Progenitor cell of endocrine pancreas (in vitro differentiated cells): ENCODE measurements at regions not wholly inside any gene's neighbourhood (a gene's known extent, or its start where the extent isn't known, plus 50 kb on each side); places are given as distances from the start of the nearest gene placed in this dataset.
"Not testable (repeated sequence)": the region's sequence is repeated elsewhere in the genome, so short reads cannot be mapped to it uniquely, and the experiment has no call there.

ENCODE experiments used
- DNase-seq: peaks from one replicate; pipeline ENCODE4 v3.0.0; 2021; ENCODE audit warnings: low spot score; ENCODE audit not compliant: unreplicated experiment
- H3K27ac Mint-ChIP-seq: 2 replicates; pipeline ENCODE4 v1.8.0; 2021; ENCODE audit warnings: mild to moderate bottlenecking, moderate library complexity, mixed read lengths
- H3K27me3 Mint-ChIP-seq: 2 replicates; pipeline ENCODE4 v1.8.0; 2021; ENCODE audit warnings: mixed read lengths
- H3K36me3 Mint-ChIP-seq: 2 replicates; pipeline ENCODE4 v1.8.0; 2022; ENCODE audit warnings: mixed read lengths; ENCODE audit not compliant: insufficient read depth
- H3K4me1 Mint-ChIP-seq: 2 replicates; pipeline ENCODE4 v1.8.0; 2021; ENCODE audit warnings: low read depth, mixed read lengths
- H3K4me3 Mint-ChIP-seq: 2 replicates; pipeline ENCODE4 v1.8.0; 2021; ENCODE audit warnings: low read depth, mild to moderate bottlenecking, moderate library complexity, mixed read lengths
- H3K9me3 Mint-ChIP-seq: 2 replicates; pipeline ENCODE4 v1.8.0; 2021; ENCODE audit warnings: low read depth, mixed read lengths
- CTCF ChIP-seq: fragments of 200-600 bp; sonication (generic); IDR thresholded peaks from one replicate; pipeline ENCODE4 v1.5.0; 2021; ENCODE audit warnings: antibody characterized with exemption, mild to moderate bottlenecking; ENCODE audit not compliant: unreplicated experiment

GRCh38 chr15:84130098-84130831 is 105.3 kb upstream of the GOLGA6L4 start:
- H3K9me3 Mint-ChIP-seq, H3K4me1 Mint-ChIP-seq, H3K4me3 Mint-ChIP-seq, H3K27me3 Mint-ChIP-seq, H3K36me3 Mint-ChIP-seq, DNase-seq, H3K27ac Mint-ChIP-seq: not testable (repeated sequence)

DNA sequence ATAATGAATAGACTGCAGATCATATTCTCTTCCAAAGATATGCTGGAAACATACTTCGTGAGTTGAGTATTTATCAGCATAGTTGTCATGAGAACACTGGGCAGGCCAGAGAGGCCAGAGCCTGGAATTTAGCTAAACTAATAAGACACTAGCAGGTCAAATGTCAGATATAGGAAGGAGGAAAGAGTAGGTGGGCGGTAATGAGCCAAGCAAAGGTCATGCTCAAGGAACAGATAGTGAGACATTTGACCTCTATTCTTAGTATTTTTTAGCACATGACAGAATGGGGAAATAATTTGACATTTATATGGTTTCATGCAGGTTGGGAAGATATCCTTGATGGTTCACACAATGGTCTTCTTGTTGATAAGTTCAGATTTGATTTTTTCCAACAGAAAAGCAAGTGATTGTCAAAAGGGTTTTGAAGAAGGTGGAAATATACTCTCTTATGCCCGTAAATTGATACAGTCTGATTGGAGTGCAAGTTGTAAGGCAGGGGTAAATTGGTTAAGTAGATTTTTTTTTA is 99.6 kb upstream of the GOLGA6L4 start:
- not testable (repeated sequence) for H3K27ac Mint-ChIP-seq, H3K4me1 Mint-ChIP-seq, H3K9me3 Mint-ChIP-seq, H3K4me3 Mint-ChIP-seq, H3K36me3 Mint-ChIP-seq, H3K27me3 Mint-ChIP-seq, DNase-seq

- peak; percentile 66 for DNase-seq
Observed at GRCh38 chr15:84142888-84143337, 92.7 kb upstream of the GOLGA6L4 start.

DNA sequence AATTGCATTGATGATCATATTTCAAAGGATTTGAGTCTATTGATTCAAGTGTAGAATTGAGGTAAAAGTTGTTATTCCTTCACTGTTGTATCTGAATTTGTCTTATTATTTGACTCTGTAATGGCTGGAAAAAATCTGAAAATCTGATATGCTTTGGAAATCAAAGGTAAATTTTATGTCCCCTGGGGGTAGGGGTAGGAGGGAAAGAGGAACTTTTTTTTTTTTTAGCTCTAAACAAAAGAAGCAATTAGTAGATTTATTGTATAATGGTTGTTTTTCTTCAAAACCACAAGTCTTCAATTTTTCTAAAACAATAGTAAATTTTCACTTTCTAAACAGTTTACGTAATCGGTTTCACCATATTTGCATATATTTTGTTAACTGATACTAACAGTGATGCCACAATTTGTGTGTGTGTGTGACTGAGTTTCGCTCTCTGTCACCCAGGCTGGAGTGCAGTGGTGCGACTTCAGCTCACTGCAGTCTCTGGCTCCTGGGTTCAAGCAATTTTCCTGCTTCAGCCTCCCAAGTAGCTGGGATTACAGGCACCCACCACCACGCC is 91.7 kb upstream of the GOLGA6L4 start:
- Mint-ChIP-seq H3K4me3 (no peak overlapping the region), H3K27me3 (peaks cover 7% of the 10 kb centered on the region), H3K9me3 (no peaks in the 10 kb centered on the region), H3K27ac (no peak overlapping the region), H3K4me1 (no peaks in the 10 kb centered on the region), H3K36me3 (no peaks in the 10 kb centered on the region)
- DNase-seq, result no peak
- TF ChIP-seq CTCF, result no peak

More at GRCh38 chr15:84142888-84143337, 92.7 kb upstream of the GOLGA6L4 start:
- Mint-ChIP-seq H3K27me3 (peaks cover 7% of the 10 kb centered on the region), H3K27ac (no peak overlapping the region), H3K4me1 (no peaks in the 10 kb centered on the region), H3K9me3 (no peaks in the 10 kb centered on the region), H3K36me3 (no peaks in the 10 kb centered on the region), H3K4me3 (peak overlapping the region; percentile 51)
- peak; percentile 77 for TF ChIP-seq CTCF

- H3K27ac Mint-ChIP-seq, DNase-seq, H3K4me3 Mint-ChIP-seq: not testable (repeated sequence)
Observed at GRCh38 chr15:84144946-84145345, 90.6 kb upstream of the GOLGA6L4 start.

DNA sequence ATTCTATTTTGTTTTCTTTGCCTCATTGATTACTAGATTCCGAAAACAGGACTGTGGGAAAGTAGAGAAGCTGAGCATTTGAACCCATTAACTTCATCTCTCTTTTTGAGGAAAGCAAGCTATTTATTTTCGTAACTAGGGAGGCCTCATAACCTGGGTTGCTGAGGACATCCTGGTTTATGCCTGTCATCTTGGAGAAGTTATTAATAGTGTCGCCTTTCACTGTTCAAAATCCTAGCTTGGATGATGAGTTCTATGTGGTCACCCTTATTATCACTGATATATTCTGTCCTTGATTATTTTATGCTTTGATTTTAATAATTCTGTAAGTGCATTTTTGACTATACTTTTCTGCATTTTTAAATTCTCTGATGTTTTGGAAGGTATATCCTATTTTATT is 89.3 kb upstream of the GOLGA6L4 start:
- H3K4me3 Mint-ChIP-seq, H3K27me3 Mint-ChIP-seq, H3K27ac Mint-ChIP-seq: not testable (repeated sequence)

More at GRCh38 chr15:84144946-84145345, 90.6 kb upstream of the GOLGA6L4 start:
- H3K4me1 Mint-ChIP-seq, H3K36me3 Mint-ChIP-seq, H3K27me3 Mint-ChIP-seq, H3K9me3 Mint-ChIP-seq: not testable (repeated sequence)

DNA sequence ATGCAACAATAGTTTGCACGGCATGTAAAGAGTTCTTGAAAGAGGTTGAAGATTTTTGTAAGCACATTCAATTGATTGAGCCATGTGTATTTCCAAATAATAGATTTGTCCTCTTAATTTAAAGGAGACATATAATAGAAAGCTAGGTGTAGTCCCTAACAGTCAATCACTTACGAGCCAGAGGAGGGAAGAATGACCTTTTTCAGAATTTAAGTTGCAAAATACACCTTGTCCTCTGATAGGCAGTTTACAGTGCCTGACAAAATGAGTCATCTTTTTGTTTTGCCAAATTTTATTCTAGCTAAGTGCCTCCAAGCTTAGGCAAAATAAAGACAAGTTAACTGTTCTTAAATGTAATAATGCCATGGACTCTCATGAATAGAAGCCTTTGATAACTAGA is 88.3 kb upstream of the GOLGA6L4 start:
- H3K4me3 Mint-ChIP-seq, H3K36me3 Mint-ChIP-seq, DNase-seq, H3K4me1 Mint-ChIP-seq, H3K27me3 Mint-ChIP-seq, H3K27ac Mint-ChIP-seq, H3K9me3 Mint-ChIP-seq: not testable (repeated sequence)

More for the DNA sequence above, 89.3 kb upstream of the GOLGA6L4 start:
- not testable (repeated sequence) for H3K36me3 Mint-ChIP-seq, H3K9me3 Mint-ChIP-seq, H3K4me1 Mint-ChIP-seq, DNase-seq
